ENCODE measurements at regions not wholly inside any gene's neighbourhood (a gene's known extent, or its start where the extent isn't known, plus 50 kb on each side); places are given as distances from the start of the nearest gene placed in this dataset.
"Not testable (repeated sequence)": the region's sequence is repeated elsewhere in the genome, so short reads cannot be mapped to it uniquely, and the experiment has no call there.

GRCh38 chr2:64267699-64268098 lies 123.5 kb upstream of the PELI1 start:
- Mint-ChIP-seq H3K9me3 (peaks cover 5% of the 10 kb centered on the region), H3K36me3 (peaks cover 4% of the 10 kb centered on the region)

GRCh38 chr2:64268330-64269048 lies 124.3 kb upstream of the PELI1 start:
- Mint-ChIP-seq H3K4me3 (no peak overlapping the region), H3K36me3 (peaks cover 4% of the 10 kb centered on the region), H3K9me3 (peaks cover 5% of the 10 kb centered on the region), H3K27ac (no peak overlapping the region), H3K4me1 (ENCODE audit: low read depth in 2 of 2) (peaks cover 5 to 7% of the 10 kb centered on the region in 2 donors), H3K27me3 (peaks cover 0 to 4% of the 10 kb centered on the region in 2 donors)
- DNase-seq (ENCODE audit: low spot score) (no peak), ATAC-seq (no peak)

More at GRCh38 chr2:64267699-64268098, 123.5 kb upstream of the PELI1 start:
- Mint-ChIP-seq H3K27me3 (peaks cover 0 to 4% of the 10 kb centered on the region in 2 donors), H3K4me1 (ENCODE audit: low read depth in 2 of 2) (no peaks in the 10 kb centered on the region), H3K27ac (no peak overlapping the region), H3K4me3 (no peak overlapping the region)
- DNase-seq (ENCODE audit: low spot score) (no peak), ATAC-seq (no peak)

GRCh38 chr2:64273524-64274398 lies 129.5 kb upstream of the PELI1 start:
- Mint-ChIP-seq H3K27ac (peak overlapping the region; percentile 52 to 70), H3K9me3 (peaks cover 5% of the 10 kb centered on the region), H3K4me3 (no peak overlapping the region), H3K4me1 (ENCODE audit: low read depth in 2 of 2) (peaks cover 19 to 21% of the 10 kb centered on the region in 2 donors), H3K36me3 (peaks cover 4% of the 10 kb centered on the region), H3K27me3 (no peaks in the 10 kb centered on the region)
- ATAC-seq (peak in 1 of 2 donors; percentile 70), DNase-seq (ENCODE audit: low spot score) (no peak)

GRCh38 chr2:64274399-64275173 lies 130.4 kb upstream of the PELI1 start:
- peaks cover 19 to 21% of the 10 kb centered on the region in 2 donors for H3K4me1 Mint-ChIP-seq (ENCODE audit: low read depth in 2 of 2)
- H3K4me3 Mint-ChIP-seq: no peak overlapping the region
- no peaks in the 10 kb centered on the region for H3K27me3 Mint-ChIP-seq
- H3K9me3 Mint-ChIP-seq: peaks cover 5% of the 10 kb centered on the region
- no peak for DNase-seq (ENCODE audit: low spot score)
- peaks cover 4% of the 10 kb centered on the region for H3K36me3 Mint-ChIP-seq
- ATAC-seq: no peak
- peak overlapping the region; percentile 52 to 70 for H3K27ac Mint-ChIP-seq

GRCh38 chr2:64275174-64275466 lies 130.9 kb upstream of the PELI1 start:
- Mint-ChIP-seq H3K4me3 (no peak overlapping the region), H3K4me1 (ENCODE audit: low read depth in 2 of 2) (peaks cover 19 to 21% of the 10 kb centered on the region in 2 donors), H3K27me3 (no peaks in the 10 kb centered on the region), H3K9me3 (peaks cover 5% of the 10 kb centered on the region), H3K36me3 (peaks cover 4% of the 10 kb centered on the region), H3K27ac (no peak overlapping the region)
- no peak for ATAC-seq
- no peak for DNase-seq (ENCODE audit: low spot score)

GRCh38 chr2:64276417-64277095 lies 132.3 kb upstream of the PELI1 start:
- peaks cover 19 to 21% of the 10 kb centered on the region in 2 donors for H3K4me1 Mint-ChIP-seq (ENCODE audit: low read depth in 2 of 2)
- H3K4me3 Mint-ChIP-seq: no peak overlapping the region
- H3K27ac Mint-ChIP-seq: no peak overlapping the region

GRCh38 chr2:64277101-64277849 lies 133.1 kb upstream of the PELI1 start:
- peak; percentile 65 to 67 for ATAC-seq

More at GRCh38 chr2:64276417-64277095, 132.3 kb upstream of the PELI1 start:
- DNase-seq (ENCODE audit: low spot score) (no peak), ATAC-seq (no peak)
- H3K27me3 Mint-ChIP-seq: no peaks in the 10 kb centered on the region
- no peaks in the 10 kb centered on the region for H3K36me3 Mint-ChIP-seq
- no peaks in the 10 kb centered on the region for H3K9me3 Mint-ChIP-seq

GRCh38 chr2:64280812-64281211 lies 136.6 kb upstream of the PELI1 start:
- not testable (repeated sequence) for H3K27ac Mint-ChIP-seq; H3K9me3 Mint-ChIP-seq; H3K4me3 Mint-ChIP-seq; H3K27me3 Mint-ChIP-seq; DNase-seq (ENCODE audit: low spot score); H3K36me3 Mint-ChIP-seq; ATAC-seq; H3K4me1 Mint-ChIP-seq (ENCODE audit: low read depth in 2 of 2)

More at GRCh38 chr2:64277101-64277849, 133.1 kb upstream of the PELI1 start:
- no peaks in the 10 kb centered on the region for H3K36me3 Mint-ChIP-seq
- H3K4me3 Mint-ChIP-seq: no peak overlapping the region
- no peaks in the 10 kb centered on the region for H3K9me3 Mint-ChIP-seq
- no peak overlapping the region for H3K27ac Mint-ChIP-seq
- H3K27me3 Mint-ChIP-seq: no peaks in the 10 kb centered on the region
- no peak for DNase-seq (ENCODE audit: low spot score)
- H3K4me1 Mint-ChIP-seq (ENCODE audit: low read depth in 2 of 2): peaks cover 19 to 21% of the 10 kb centered on the region in 2 donors

GRCh38 chr2:64283006-64283570 lies 138.9 kb upstream of the PELI1 start:
- no peak overlapping the region for H3K4me3 Mint-ChIP-seq
- no peaks in the 10 kb centered on the region for H3K9me3 Mint-ChIP-seq
- peaks cover 0 to under 1% of the 10 kb centered on the region in 2 donors for H3K4me1 Mint-ChIP-seq (ENCODE audit: low read depth in 2 of 2)
- DNase-seq (ENCODE audit: low spot score) (no peak), ATAC-seq (no peak)
- H3K27ac Mint-ChIP-seq: no peak overlapping the region
- no peaks in the 10 kb centered on the region for H3K36me3 Mint-ChIP-seq
- H3K27me3 Mint-ChIP-seq: peaks cover 0 to 2% of the 10 kb centered on the region in 2 donors

GRCh38 chr2:64283641-64284361 lies 139.6 kb upstream of the PELI1 start:
- Mint-ChIP-seq H3K4me1 (ENCODE audit: low read depth in 2 of 2) (no peaks in the 10 kb centered on the region), H3K36me3 (no peaks in the 10 kb centered on the region), H3K27ac (no peak overlapping the region), H3K4me3 (no peak overlapping the region), H3K9me3 (no peaks in the 10 kb centered on the region), H3K27me3 (peaks cover 0 to 2% of the 10 kb centered on the region in 2 donors)
- ATAC-seq: peak; percentile 73 to 82
- no peak for DNase-seq (ENCODE audit: low spot score)

- H3K9me3 Mint-ChIP-seq: no peaks in the 10 kb centered on the region
- ATAC-seq (peak in 1 of 2 donors; percentile 33), DNase-seq (ENCODE audit: low spot score) (no peak)
- no peak overlapping the region for H3K27ac Mint-ChIP-seq
- no peaks in the 10 kb centered on the region for H3K4me1 Mint-ChIP-seq (ENCODE audit: low read depth in 2 of 2)
- peaks cover 0 to 2% of the 10 kb centered on the region in 2 donors for H3K27me3 Mint-ChIP-seq
- H3K36me3 Mint-ChIP-seq: no peaks in the 10 kb centered on the region
- H3K4me3 Mint-ChIP-seq: no peak overlapping the region
These were observed 140.5 kb upstream of the PELI1 start for GRCh38 chr2:64284751-64285150.

GRCh38 chr2:64287202-64287740 lies 143.1 kb upstream of the PELI1 start:
- Mint-ChIP-seq H3K27ac (no peak overlapping the region), H3K36me3 (no peaks in the 10 kb centered on the region), H3K27me3 (peaks cover 7 to 8% of the 10 kb centered on the region in 2 donors), H3K4me1 (ENCODE audit: low read depth in 2 of 2) (no peaks in the 10 kb centered on the region), H3K9me3 (no peaks in the 10 kb centered on the region), H3K4me3 (no peak overlapping the region)
- no peak for ATAC-seq
- DNase-seq (ENCODE audit: low spot score): no peak

Data from natural killer cell treated with Interleukin-12 subunit alpha and Interleukin-12 subunit beta and Interleukin-15 and Interleukin-18, amount 100 ng/mL, for 72 hours (primary cell).